Neutrophil (primary cell): ENCODE measurements at regions not wholly inside any gene's neighbourhood (a gene's known extent, or its start where the extent isn't known, plus 50 kb on each side); places are given as distances from the start of the nearest gene placed in this dataset.

Source experiments
- H3K27ac ChIP-seq: fragments of 200-600 bp; sonication (generic); 2 replicates; pipeline ENCODE4 v1.5.1; 2016; ENCODE audit warnings: mild to moderate bottlenecking, moderate library complexity
- H3K27me3 ChIP-seq: fragments of 200-600 bp; sonication (generic); 2 replicates; pipeline ENCODE4 v1.6.0; 2016; ENCODE audit warnings: mild to moderate bottlenecking
- H3K36me3 ChIP-seq: fragments of 200-600 bp; sonication (generic); 2 replicates; pipeline ENCODE4 v1.5.1; 2017
- H3K4me1 ChIP-seq, 2 experiments: fragments of 200-600 bp in 1 of 2; sonication (generic) in 1 of 2; 1 replicate in 1 of 2; 2 replicates in 1 of 2; pipeline versions ENCODE4 v1.5.1 to v1.6.1; 2013 to 2016; ENCODE audit warnings: low read depth in 1 of 2, low read length in 1 of 2, mild to moderate bottlenecking in 1 of 2, moderate library complexity in 1 of 2; ENCODE audit not compliant: control insufficient read depth in 1 of 2, insufficient read depth in 1 of 2
- H3K4me3 ChIP-seq, 2 experiments: fragments of 200-600 bp in 1 of 2; sonication (generic) in 1 of 2; 1 replicate in 1 of 2; 2 replicates in 1 of 2; pipeline ENCODE4 v1.5.1; 2013 to 2016; ENCODE audit warnings: low read depth in 1 of 2, low read length in 1 of 2, mild to moderate bottlenecking in 1 of 2, moderate library complexity in 1 of 2
- H3K9me3 ChIP-seq: fragments of 200-600 bp; sonication (generic); 2 replicates; pipeline ENCODE4 v1.5.1; 2016
- TF ChIP-seq, protein P1 (sequence below): fragments of 200-600 bp; sonication (generic); IDR thresholded peaks from 2 replicates; pipeline ENCODE4 v1.5.1; 2016; ENCODE audit warnings: antibody characterized with exemption

DNA sequence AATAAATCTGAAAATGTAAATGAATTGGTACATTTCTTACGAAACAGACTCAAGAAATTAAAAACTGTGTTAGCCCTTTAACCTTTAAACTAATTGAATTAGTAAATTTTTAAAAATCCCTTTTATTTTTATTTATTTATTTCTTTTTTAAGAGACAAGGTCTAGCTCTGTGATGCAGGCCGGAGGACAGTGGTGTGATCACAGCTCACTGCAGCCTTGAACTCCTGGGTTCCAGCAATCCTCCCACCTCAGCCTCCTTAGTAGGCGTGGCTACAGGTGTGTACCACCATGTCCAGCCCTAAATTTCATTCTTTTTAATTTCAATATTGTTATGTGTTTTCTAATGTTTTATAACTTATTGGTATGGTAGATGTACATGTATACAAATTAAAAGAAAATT, 72.6 kb downstream of the MYEOV start:
- H3K4me3 ChIP-seq: no peak overlapping the region
- TF ChIP-seq, protein P1, sequence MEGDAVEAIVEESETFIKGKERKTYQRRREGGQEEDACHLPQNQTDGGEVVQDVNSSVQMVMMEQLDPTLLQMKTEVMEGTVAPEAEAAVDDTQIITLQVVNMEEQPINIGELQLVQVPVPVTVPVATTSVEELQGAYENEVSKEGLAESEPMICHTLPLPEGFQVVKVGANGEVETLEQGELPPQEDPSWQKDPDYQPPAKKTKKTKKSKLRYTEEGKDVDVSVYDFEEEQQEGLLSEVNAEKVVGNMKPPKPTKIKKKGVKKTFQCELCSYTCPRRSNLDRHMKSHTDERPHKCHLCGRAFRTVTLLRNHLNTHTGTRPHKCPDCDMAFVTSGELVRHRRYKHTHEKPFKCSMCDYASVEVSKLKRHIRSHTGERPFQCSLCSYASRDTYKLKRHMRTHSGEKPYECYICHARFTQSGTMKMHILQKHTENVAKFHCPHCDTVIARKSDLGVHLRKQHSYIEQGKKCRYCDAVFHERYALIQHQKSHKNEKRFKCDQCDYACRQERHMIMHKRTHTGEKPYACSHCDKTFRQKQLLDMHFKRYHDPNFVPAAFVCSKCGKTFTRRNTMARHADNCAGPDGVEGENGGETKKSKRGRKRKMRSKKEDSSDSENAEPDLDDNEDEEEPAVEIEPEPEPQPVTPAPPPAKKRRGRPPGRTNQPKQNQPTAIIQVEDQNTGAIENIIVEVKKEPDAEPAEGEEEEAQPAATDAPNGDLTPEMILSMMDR: no peak
- H3K4me1 ChIP-seq: no peaks in the 10 kb centered on the region
- no peaks in the 10 kb centered on the region for H3K9me3 ChIP-seq
- H3K27ac ChIP-seq: no peak overlapping the region
- H3K27me3 ChIP-seq: no peaks in the 10 kb centered on the region
- H3K36me3 ChIP-seq: no peaks in the 10 kb centered on the region

DNA sequence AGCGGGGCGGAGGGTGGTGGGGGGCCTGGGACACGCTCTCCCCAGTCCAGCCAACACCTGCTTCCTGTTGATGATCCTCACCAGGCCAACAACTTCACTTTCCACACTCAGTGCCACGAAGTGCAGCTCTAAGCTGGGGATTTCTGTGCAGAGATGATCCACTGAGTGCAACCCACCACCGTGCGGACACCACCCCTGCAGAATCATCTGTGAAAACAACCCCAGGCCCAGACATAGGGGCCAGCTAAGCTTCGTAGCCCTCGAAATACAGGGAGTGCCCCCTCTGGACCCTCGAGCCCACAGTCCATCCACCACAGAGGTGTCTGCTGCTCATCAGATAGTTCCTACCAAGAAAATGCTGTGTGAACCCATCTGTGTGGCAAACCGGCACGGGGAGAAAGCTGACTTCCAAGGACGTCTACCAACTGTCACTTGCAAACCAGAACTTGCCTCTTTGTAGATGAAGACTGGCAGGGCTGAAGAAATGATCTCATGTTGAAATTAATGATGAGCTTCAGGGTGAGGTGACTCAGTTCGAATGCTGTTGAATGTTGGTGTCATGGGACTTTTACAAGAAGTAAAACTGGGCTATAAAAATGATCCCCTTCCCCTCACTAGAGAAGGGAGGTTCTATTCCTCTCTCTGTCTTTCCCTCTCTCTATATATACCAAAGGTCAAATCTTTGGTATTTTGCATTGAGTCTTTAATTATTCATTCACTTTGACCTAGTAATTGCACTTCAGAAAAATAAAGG, 73.4 kb downstream of the MYEOV start:
- Histone ChIP-seq H3K36me3 (no peaks in the 10 kb centered on the region), H3K27me3 (no peaks in the 10 kb centered on the region), H3K4me3 (no peak overlapping the region), H3K27ac (no peak overlapping the region), H3K9me3 (no peaks in the 10 kb centered on the region), H3K4me1 (no peaks in the 10 kb centered on the region)
- TF ChIP-seq, protein P1: no peak

DNA sequence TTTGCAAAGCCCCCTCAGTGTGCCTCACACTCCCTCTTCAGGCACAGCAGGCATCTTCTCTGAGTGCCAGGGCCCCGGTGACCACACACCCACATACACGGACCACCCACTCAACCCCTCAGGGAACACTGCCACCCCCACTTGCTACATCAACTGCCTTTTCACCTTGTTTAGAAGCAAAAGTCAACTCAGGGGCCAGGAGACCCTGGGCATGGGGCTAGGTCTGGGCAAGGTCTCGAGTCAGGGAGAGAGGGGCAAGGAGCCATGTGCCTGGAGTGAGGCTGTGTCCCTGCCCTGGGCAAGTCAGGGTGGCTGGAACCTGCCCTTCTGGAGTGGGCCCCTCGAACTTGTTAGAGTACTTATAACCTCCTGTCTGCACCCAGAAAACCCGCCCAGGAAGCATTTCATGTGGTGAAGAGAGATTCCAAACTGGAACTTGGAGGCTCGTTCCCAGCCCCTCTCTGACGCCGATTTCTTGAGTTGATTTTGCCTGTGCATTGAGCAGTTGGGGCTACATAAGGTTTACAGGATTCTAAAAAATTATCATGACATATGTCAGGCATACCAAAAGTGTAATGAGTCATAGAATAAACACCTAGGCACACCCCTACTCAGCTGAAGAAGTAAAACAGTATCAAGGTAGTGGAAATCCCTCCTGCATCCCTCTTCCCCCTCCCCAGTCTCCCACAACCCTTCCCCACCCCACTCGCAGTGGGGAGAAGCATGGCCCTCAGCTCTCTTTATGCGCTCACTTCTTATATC, 74.3 kb downstream of the MYEOV start:
- TF ChIP-seq, protein P1: no peak
- H3K27ac ChIP-seq: no peak overlapping the region

DNA sequence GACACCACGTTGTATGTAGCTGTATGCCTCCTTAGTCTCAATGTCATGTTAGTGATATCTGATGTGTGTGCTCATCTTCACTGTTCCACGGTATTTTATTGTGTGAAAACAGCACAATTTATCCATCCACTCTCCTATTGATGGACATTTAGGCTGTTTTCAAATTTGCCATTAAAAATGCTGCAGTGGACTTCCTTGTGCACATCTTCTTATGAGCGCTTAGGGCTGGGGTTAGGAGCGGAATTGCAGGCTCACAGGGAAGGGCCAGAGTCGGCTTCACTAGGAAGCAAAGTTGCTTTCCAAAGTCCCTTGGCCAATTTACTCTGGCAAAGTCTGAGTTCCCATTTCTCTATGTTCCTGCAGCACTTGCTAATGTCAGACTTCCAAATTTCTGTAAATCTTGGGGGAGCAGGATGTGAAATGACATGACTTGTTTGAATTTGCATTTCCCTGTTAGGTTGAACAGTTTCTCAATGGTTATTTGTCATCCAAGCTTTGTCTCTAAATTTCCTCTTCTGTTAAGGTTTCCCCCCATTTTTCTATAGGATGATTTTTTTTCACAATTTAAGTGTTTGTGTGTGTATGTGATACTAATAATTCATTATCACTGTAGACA, 75.4 kb downstream of the MYEOV start:
- H3K4me1 ChIP-seq: no peaks in the 10 kb centered on the region
- no peaks in the 10 kb centered on the region for H3K36me3 ChIP-seq
- TF ChIP-seq, protein P1: no peak
- H3K27ac ChIP-seq: no peak overlapping the region
- H3K9me3 ChIP-seq: no peaks in the 10 kb centered on the region
- H3K27me3 ChIP-seq: no peaks in the 10 kb centered on the region
- no peak overlapping the region for H3K4me3 ChIP-seq

More for the DNA sequence above, 74.3 kb downstream of the MYEOV start:
- Histone ChIP-seq H3K9me3 (no peaks in the 10 kb centered on the region), H3K4me1 (no peaks in the 10 kb centered on the region), H3K36me3 (no peaks in the 10 kb centered on the region), H3K27me3 (no peaks in the 10 kb centered on the region), H3K4me3 (no peak overlapping the region)

DNA sequence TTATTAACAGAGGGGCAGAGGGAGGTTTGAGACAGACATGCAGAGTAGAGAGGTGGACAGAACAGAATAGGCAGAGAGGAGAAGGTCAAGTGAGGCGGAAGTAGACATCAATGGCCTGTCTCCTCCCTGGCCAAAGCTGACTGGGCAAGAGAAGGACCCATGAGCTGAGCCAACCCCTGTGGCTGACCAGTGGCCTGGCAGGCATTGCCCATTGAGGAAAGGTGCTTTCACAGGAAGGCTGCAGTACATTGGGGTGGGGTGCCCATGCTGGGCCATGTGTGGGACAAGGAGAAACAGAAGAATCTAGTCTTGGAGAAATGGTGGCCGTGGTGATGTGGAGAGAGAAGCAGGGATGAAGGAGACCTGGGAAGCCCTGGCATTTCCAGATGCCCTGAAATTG, 76.0 kb downstream of the MYEOV start:
- TF ChIP-seq, protein P1: no peak
- no peak overlapping the region for H3K27ac ChIP-seq
- H3K4me1 ChIP-seq: no peaks in the 10 kb centered on the region
- H3K4me3 ChIP-seq: no peak overlapping the region
- H3K36me3 ChIP-seq: no peaks in the 10 kb centered on the region
- H3K9me3 ChIP-seq: no peaks in the 10 kb centered on the region
- H3K27me3 ChIP-seq: no peaks in the 10 kb centered on the region
